ENCODE measurements at regions not wholly inside any gene's neighbourhood (a gene's known extent, or its start where the extent isn't known, plus 50 kb on each side); places are given as distances from the start of the nearest gene placed in this dataset.

GRCh38 chr2:230661072-230661957 lies 51.3 kb upstream of the CAB39 start:
- no peak for TF ChIP-seq POLR2A (IDR thresholded peaks at IDR 0.05)
- TF ChIP-seq CTCF (IDR thresholded peaks at IDR 0.05) = no peak
- H3K27ac ChIP-seq = no peak overlapping the region
- 74 to 79% methylated on average over 6 to 8 of the region's 8 CpGs for WGBS, 2 donors
- no peaks in the 10 kb centered on the region for H3K27me3 ChIP-seq
- ATAC-seq = no peak
- no peaks in the 10 kb centered on the region for H3K9me3 ChIP-seq
- no peak overlapping the region for H3K4me3 ChIP-seq
- no peak for DNase-seq
- no peaks in the 10 kb centered on the region for H3K36me3 ChIP-seq (replicated peaks in 1 of 2; ENCODE audit: insufficient read depth in 1 of 2, low read depth in 2 of 2)
- no peaks in the 10 kb centered on the region for H3K4me1 ChIP-seq
- intact Hi-C loops (cut with DNase I) = no loop called here

Measured in body of pancreas (tissue), 4 donors.